BE2C (cell line): ENCODE measurements at regions not wholly inside any gene's neighbourhood (a gene's known extent, or its start where the extent isn't known, plus 50 kb on each side); places are given as distances from the start of the nearest gene placed in this dataset.

Experiments used
- DNase-seq: peaks from one replicate; pipeline ENCODE4 v3.0.0-alpha.2; 2020
- H3K27me3 ChIP-seq: fragments of 250-450 bp; sonication (Bioruptor Pico); 2 replicates; pipeline ENCODE4 v1.5.1; 2020; ENCODE audit warnings: mild to moderate bottlenecking
- H3K36me3 ChIP-seq: fragments of 250-450 bp; sonication (Bioruptor Pico); 2 replicates; pipeline ENCODE4 v1.5.1; 2020; ENCODE audit warnings: mild to moderate bottlenecking
- H3K4me1 ChIP-seq: fragments of 250-450 bp; sonication (Bioruptor Pico); 2 replicates; pipeline ENCODE4 v1.5.1; 2020
- H3K4me3 ChIP-seq: 2 replicates; pipeline ENCODE4 v1.5.1; 2011; ENCODE audit warnings: low read depth, low read length
- H3K9me3 ChIP-seq: fragments of 250-450 bp; sonication (Bioruptor Pico); 2 replicates; pipeline ENCODE4 v1.5.1; 2020
- TF ChIP-seq, protein P1 (sequence below): IDR thresholded peaks from 2 replicates; pipeline ENCODE4 v1.5.1; 2012; ENCODE audit warnings: mild to moderate bottlenecking, low read depth, low read length

DNA sequence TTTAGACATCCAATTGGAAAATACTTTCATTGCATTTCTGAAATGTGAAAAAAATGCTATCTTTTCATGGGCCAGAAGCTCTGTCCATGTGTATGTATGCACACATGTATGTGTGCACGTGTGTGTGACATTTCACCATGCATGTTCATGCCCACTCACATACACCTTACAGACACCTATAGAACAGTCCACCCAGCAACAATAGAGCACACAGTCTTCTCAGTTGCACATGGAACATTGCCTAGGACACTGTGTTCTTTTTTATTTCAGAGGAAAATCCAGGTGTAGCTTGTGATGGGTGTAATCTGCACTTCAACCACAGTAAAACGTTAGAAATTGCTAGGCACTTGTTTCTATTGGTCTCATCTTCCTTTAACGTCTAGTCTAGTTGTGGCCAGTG lies 114.8 kb upstream of the RGPD4 start:
- DNase-seq: no peak
- Histone ChIP-seq H3K36me3 (no peaks in the 10 kb centered on the region), H3K4me1 (no peaks in the 10 kb centered on the region), H3K4me3 (no peak overlapping the region), H3K9me3 (no peaks in the 10 kb centered on the region), H3K27me3 (no peaks in the 10 kb centered on the region)
- TF ChIP-seq, protein P1, sequence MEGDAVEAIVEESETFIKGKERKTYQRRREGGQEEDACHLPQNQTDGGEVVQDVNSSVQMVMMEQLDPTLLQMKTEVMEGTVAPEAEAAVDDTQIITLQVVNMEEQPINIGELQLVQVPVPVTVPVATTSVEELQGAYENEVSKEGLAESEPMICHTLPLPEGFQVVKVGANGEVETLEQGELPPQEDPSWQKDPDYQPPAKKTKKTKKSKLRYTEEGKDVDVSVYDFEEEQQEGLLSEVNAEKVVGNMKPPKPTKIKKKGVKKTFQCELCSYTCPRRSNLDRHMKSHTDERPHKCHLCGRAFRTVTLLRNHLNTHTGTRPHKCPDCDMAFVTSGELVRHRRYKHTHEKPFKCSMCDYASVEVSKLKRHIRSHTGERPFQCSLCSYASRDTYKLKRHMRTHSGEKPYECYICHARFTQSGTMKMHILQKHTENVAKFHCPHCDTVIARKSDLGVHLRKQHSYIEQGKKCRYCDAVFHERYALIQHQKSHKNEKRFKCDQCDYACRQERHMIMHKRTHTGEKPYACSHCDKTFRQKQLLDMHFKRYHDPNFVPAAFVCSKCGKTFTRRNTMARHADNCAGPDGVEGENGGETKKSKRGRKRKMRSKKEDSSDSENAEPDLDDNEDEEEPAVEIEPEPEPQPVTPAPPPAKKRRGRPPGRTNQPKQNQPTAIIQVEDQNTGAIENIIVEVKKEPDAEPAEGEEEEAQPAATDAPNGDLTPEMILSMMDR: no peak

GRCh38 chr2:107712857-107713256 lies 113.8 kb upstream of the RGPD4 start:
- no peak for DNase-seq
- TF ChIP-seq, protein P1: no peak
- H3K4me3 ChIP-seq: no peak overlapping the region
- no peaks in the 10 kb centered on the region for H3K36me3 ChIP-seq
- no peaks in the 10 kb centered on the region for H3K9me3 ChIP-seq
- no peaks in the 10 kb centered on the region for H3K27me3 ChIP-seq
- H3K4me1 ChIP-seq: no peaks in the 10 kb centered on the region

DNA sequence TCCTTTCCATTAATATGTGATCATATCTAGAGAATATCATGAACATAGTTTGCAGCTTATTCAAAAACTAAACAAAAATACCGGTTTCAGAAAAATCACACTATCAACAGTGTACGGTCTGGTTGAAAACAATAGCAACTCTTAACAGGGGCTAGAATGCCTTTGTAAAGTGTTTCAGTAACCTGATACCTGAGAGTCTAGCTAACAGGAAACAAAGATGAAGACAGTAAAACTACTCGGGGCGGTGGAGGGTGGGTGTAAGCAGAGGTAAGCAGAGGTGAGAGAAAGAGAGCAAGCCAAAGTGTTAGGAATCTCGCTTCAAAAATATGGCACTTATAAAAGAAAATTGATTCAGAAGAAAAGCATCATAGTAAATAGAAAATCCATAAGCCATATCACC lies 109.0 kb upstream of the RGPD4 start:
- TF ChIP-seq, protein P1: no peak
- Histone ChIP-seq H3K4me3 (no peak overlapping the region), H3K4me1 (no peaks in the 10 kb centered on the region), H3K27me3 (no peaks in the 10 kb centered on the region), H3K36me3 (no peaks in the 10 kb centered on the region), H3K9me3 (no peaks in the 10 kb centered on the region)
- DNase-seq: no peak

- TF ChIP-seq, protein P1: no peak
- no peak for DNase-seq
- Histone ChIP-seq H3K9me3 (no peaks in the 10 kb centered on the region), H3K4me3 (no peak overlapping the region), H3K4me1 (no peaks in the 10 kb centered on the region), H3K27me3 (no peaks in the 10 kb centered on the region), H3K36me3 (no peaks in the 10 kb centered on the region)
Observed at GRCh38 chr2:107719141-107719540, 107.6 kb upstream of the RGPD4 start.

DNA sequence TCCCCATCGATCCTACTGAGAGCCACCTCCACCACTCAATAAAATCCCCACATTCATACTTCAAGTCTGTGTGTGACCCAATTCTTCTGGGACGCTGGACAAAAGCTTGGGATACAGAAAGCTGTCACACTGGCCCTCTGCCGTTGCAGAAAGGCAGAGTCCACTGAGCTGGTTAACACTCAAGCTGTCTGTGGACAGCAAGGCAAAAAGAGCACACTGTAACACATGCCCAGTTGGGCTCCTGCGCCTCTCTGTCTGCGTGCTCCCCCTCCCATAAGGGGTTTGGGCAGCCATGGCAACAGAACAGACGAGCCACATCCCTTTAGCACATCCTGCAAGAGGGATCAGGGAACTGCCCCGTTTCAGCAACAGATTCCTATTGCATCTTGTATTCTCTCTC lies 106.9 kb upstream of the RGPD4 start:
- no peaks in the 10 kb centered on the region for H3K9me3 ChIP-seq
- no peak for DNase-seq
- no peaks in the 10 kb centered on the region for H3K27me3 ChIP-seq
- TF ChIP-seq, protein P1: no peak
- H3K4me3 ChIP-seq: no peak overlapping the region
- no peaks in the 10 kb centered on the region for H3K36me3 ChIP-seq
- H3K4me1 ChIP-seq: no peaks in the 10 kb centered on the region

- no peak for DNase-seq
Observed at GRCh38 chr2:107721178-107721577, 105.5 kb upstream of the RGPD4 start.

More at GRCh38 chr2:107721178-107721577, 105.5 kb upstream of the RGPD4 start:
- H3K36me3 ChIP-seq: no peaks in the 10 kb centered on the region
- no peaks in the 10 kb centered on the region for H3K4me1 ChIP-seq
- TF ChIP-seq, protein P1: no peak
- H3K27me3 ChIP-seq: no peaks in the 10 kb centered on the region
- H3K9me3 ChIP-seq: no peaks in the 10 kb centered on the region
- H3K4me3 ChIP-seq: no peak overlapping the region
